ENCODE measurements at regions not wholly inside any gene's neighbourhood (a gene's known extent, or its start where the extent isn't known, plus 50 kb on each side); places are given as distances from the start of the nearest gene placed in this dataset.

- TF ChIP-seq, protein P1, sequence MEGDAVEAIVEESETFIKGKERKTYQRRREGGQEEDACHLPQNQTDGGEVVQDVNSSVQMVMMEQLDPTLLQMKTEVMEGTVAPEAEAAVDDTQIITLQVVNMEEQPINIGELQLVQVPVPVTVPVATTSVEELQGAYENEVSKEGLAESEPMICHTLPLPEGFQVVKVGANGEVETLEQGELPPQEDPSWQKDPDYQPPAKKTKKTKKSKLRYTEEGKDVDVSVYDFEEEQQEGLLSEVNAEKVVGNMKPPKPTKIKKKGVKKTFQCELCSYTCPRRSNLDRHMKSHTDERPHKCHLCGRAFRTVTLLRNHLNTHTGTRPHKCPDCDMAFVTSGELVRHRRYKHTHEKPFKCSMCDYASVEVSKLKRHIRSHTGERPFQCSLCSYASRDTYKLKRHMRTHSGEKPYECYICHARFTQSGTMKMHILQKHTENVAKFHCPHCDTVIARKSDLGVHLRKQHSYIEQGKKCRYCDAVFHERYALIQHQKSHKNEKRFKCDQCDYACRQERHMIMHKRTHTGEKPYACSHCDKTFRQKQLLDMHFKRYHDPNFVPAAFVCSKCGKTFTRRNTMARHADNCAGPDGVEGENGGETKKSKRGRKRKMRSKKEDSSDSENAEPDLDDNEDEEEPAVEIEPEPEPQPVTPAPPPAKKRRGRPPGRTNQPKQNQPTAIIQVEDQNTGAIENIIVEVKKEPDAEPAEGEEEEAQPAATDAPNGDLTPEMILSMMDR (IDR thresholded peaks at IDR 0.05) = no peak
- TF ChIP-seq POLR2A (IDR thresholded peaks at IDR 0.05) = no peak
These were observed 119.7 kb downstream of the METTL4 start for GRCh38 chr18:2451556-2451955.

Data from breast epithelium (tissue), 3 donors.